IMR-90 (cell line): ENCODE measurements at regions not wholly inside any gene's neighbourhood (a gene's known extent, or its start where the extent isn't known, plus 50 kb on each side); places are given as distances from the start of the nearest gene placed in this dataset.

Experiments
- ATAC-seq: fragments of 200-7000 bp; cut with Tn5 transposase; 2 replicates; pipeline ENCODE4 v1.9.1; 2020; ENCODE audit warnings: low read depth, mild to moderate bottlenecking, moderate library complexity
- BruUV-seq: library from RNA; stranded (reverse); fragments of 400-500 nt; replicated peaks from 2 replicates; lab custom pipeline; 2021; lab: Mats Ljungman, UMichigan
- CTCF ChIA-PET: fragments of 300-600 bp; formaldehyde crosslinking; extraction: SDS; loops from one replicate; lab custom pipeline; 2021; ENCODE audit warnings: antibody characterized with exemption; lab: Yijun Ruan, JAX
- POLR2A ChIA-PET: fragments of 300-600 bp; sonication (Branson Sonifier 250); formaldehyde crosslinking; loops from one replicate; lab custom pipeline; 2022; ENCODE audit warnings: antibody characterized with exemption; ENCODE audit not compliant: unreplicated experiment; lab: Charles Lee
- DNase-seq: peaks from one replicate; pipeline ENCODE4 v3.0.0; 2013
- H2AFZ ChIP-seq: replicated peaks from 2 replicates; pipeline ENCODE3; 2013; ENCODE audit warnings: low read length, mild to moderate bottlenecking; ENCODE audit not compliant: poor library complexity
- H2AK5ac ChIP-seq: 2 replicates; pipeline ENCODE4 v1.6.1; 2013; ENCODE audit warnings: low read depth, low read length, inconsistent platforms
- H2AK9ac ChIP-seq: replicated peaks from 2 replicates; pipeline ENCODE3; 2013; ENCODE audit warnings: mild to moderate bottlenecking, low read depth, low read length, moderate library complexity; ENCODE audit not compliant: poor library complexity
- H2BK120ac ChIP-seq: 2 replicates; pipeline ENCODE4 v1.6.1; 2013; ENCODE audit warnings: low read depth, low read length, inconsistent platforms
- H2BK15ac ChIP-seq: 3 replicates; pipeline ENCODE4 v1.6.1; 2013; ENCODE audit warnings: low read depth, low read length, inconsistent platforms
- H2BK20ac ChIP-seq: 2 replicates; pipeline ENCODE4 v1.6.1; 2013; ENCODE audit warnings: low read depth, mild to moderate bottlenecking, inconsistent platforms, low read length, moderate library complexity
- H2BK5ac ChIP-seq: 2 replicates; pipeline ENCODE4 v1.6.1; 2013; ENCODE audit warnings: mild to moderate bottlenecking, low read depth, low read length, inconsistent platforms; ENCODE audit not compliant: poor library complexity, severe bottlenecking
- H3K14ac ChIP-seq: replicated peaks from 2 replicates; pipeline ENCODE4 v1.6.1; 2013; ENCODE audit warnings: low read depth, low read length, inconsistent platforms
- H3K18ac ChIP-seq: 2 replicates; pipeline ENCODE4 v1.6.1; 2013; ENCODE audit warnings: low read depth, low read length, control low read depth
- H3K23ac ChIP-seq: 2 replicates; pipeline ENCODE4 v1.6.1; 2013; ENCODE audit warnings: low read depth, low read length, inconsistent platforms
- H3K27ac ChIP-seq: 2 replicates; pipeline ENCODE4 v1.5.1; 2013; ENCODE audit warnings: mild to moderate bottlenecking, control low read depth, low read length; ENCODE audit not compliant: insufficient read depth
- H3K27me3 ChIP-seq: 2 replicates; pipeline ENCODE4 v1.6.1; 2013; ENCODE audit warnings: low read length; ENCODE audit not compliant: control insufficient read depth, insufficient read depth
- H3K36me3 ChIP-seq: 2 replicates; pipeline ENCODE4 v1.6.1; 2013; ENCODE audit warnings: low read length, mixed read lengths; ENCODE audit not compliant: control insufficient read depth, insufficient read depth
- H3K4ac ChIP-seq: 2 replicates; pipeline ENCODE4 v1.6.1; 2013; ENCODE audit warnings: low read depth, low read length, inconsistent platforms
- H3K4me1 ChIP-seq: 2 replicates; pipeline ENCODE4 v1.6.1; 2013; ENCODE audit warnings: low read length, mixed read lengths; ENCODE audit not compliant: control insufficient read depth, insufficient read depth
- H3K4me2 ChIP-seq: 2 replicates; pipeline ENCODE4 v1.6.1; 2013; ENCODE audit warnings: low read depth, mild to moderate bottlenecking, control low read depth, low read length, moderate library complexity
- H3K4me3 ChIP-seq: 2 replicates; pipeline ENCODE4 v1.5.1; 2013; ENCODE audit warnings: low read depth, mild to moderate bottlenecking, control low read depth, low read length, moderate library complexity; ENCODE audit not compliant: insufficient read depth
- H3K56ac ChIP-seq: 2 replicates; pipeline ENCODE4 v1.6.1; 2013; ENCODE audit warnings: low read length, inconsistent platforms; ENCODE audit not compliant: insufficient read depth; ENCODE audit errors: extremely low read depth
- H3K79me1 ChIP-seq, 2 experiments: 2 replicates each; pipeline ENCODE4 v1.6.1; 2013; ENCODE audit warnings: low read length in 2 of 2, inconsistent platforms in 1 of 2, low read depth in 1 of 2
- H3K9ac ChIP-seq: 2 replicates; pipeline ENCODE4 v1.6.1; 2013; ENCODE audit warnings: low read depth, low read length, control low read depth
- H3K9me1 ChIP-seq: 2 replicates; pipeline ENCODE4 v1.6.1; 2013; ENCODE audit warnings: low read length, inconsistent platforms; ENCODE audit not compliant: insufficient read depth
- H3K9me3 ChIP-seq: 2 replicates; pipeline ENCODE4 v1.6.1; 2013; ENCODE audit warnings: low read length; ENCODE audit not compliant: control insufficient read depth, insufficient read depth
- H4K20me1 ChIP-seq: 2 replicates; pipeline ENCODE4 v1.6.1; 2013; ENCODE audit warnings: low read length, inconsistent platforms; ENCODE audit not compliant: insufficient read depth
- H4K5ac ChIP-seq: 2 replicates; pipeline ENCODE4 v1.6.1; 2013; ENCODE audit warnings: mild to moderate bottlenecking, low read depth, low read length, control low read depth
- H4K8ac ChIP-seq, 2 experiments: 2 replicates each; pipeline ENCODE4 v1.6.1; 2013; ENCODE audit warnings: low read depth in 2 of 2, low read length in 2 of 2, control low read depth in 1 of 2, inconsistent platforms in 1 of 2
- H4K91ac ChIP-seq: 2 replicates; pipeline ENCODE4 v1.6.1; 2013; ENCODE audit warnings: low read depth, low read length, inconsistent platforms; ENCODE audit not compliant: insufficient read depth
- BHLHE40 ChIP-seq: fragments of 150-350 bp; IDR thresholded peaks from 2 replicates; pipeline ENCODE4 v1.6.1; 2016; ENCODE audit warnings: mild to moderate bottlenecking, low read depth, low read length
- CEBPB ChIP-seq: IDR thresholded peaks from 2 replicates; pipeline ENCODE4 v1.6.1; 2012; ENCODE audit warnings: low read depth, low read length, improper control_type of control experiment
- CHD1 ChIP-seq: IDR thresholded peaks from 2 replicates; pipeline ENCODE4 v1.6.1; 2012; ENCODE audit warnings: low read depth, low read length, improper control_type of control experiment
- CTCF ChIP-seq: conservative IDR thresholded peaks from 2 replicates; pipeline ENCODE4 v1.5.1; 2012; ENCODE audit warnings: mild to moderate bottlenecking, low read depth, low read length, improper control_type of control experiment
- ELK1 ChIP-seq: fragments of 150-350 bp; IDR thresholded peaks from 2 replicates; pipeline ENCODE4 v1.6.1; 2016; ENCODE audit warnings: low read depth, mild to moderate bottlenecking, low read length, moderate library complexity, borderline replicate concordance
- FOS ChIP-seq: fragments of 150-350 bp; IDR thresholded peaks from 2 replicates; pipeline ENCODE4 v1.6.1; 2016; ENCODE audit warnings: low read depth, low read length
- MAZ ChIP-seq: IDR thresholded peaks from 2 replicates; pipeline ENCODE4 v1.6.1; 2012; ENCODE audit warnings: low read depth, mild to moderate bottlenecking, low read length, improper control_type of control experiment, moderate library complexity, borderline replicate concordance
- MXI1 ChIP-seq: IDR thresholded peaks from 2 replicates; pipeline ENCODE4 v1.6.1; 2012; ENCODE audit warnings: low read depth, mild to moderate bottlenecking, low read length, moderate library complexity, borderline replicate concordance
- NFE2L2 ChIP-seq: fragments of 150-350 bp; IDR thresholded peaks from 2 replicates; pipeline ENCODE4 v1.6.1; 2016; ENCODE audit warnings: low read depth, mild to moderate bottlenecking, low read length
- POLR2A ChIP-seq: IDR thresholded peaks from 2 replicates; pipeline ENCODE4 v1.6.1; 2012; ENCODE audit warnings: mild to moderate bottlenecking, low read depth, low read length
- RAD21 ChIP-seq: IDR thresholded peaks from 2 replicates; pipeline ENCODE4 v1.6.1; 2012; ENCODE audit warnings: low read length, improper control_type of control experiment
- RCOR1 ChIP-seq: IDR thresholded peaks from 2 replicates; pipeline ENCODE4 v1.6.1; 2012; ENCODE audit warnings: mild to moderate bottlenecking, low read length, improper control_type of control experiment; ENCODE audit not compliant: insufficient replicate concordance
- RFX5 ChIP-seq: IDR thresholded peaks from 2 replicates; pipeline ENCODE4 v1.8.0; 2012; ENCODE audit warnings: low read depth, mild to moderate bottlenecking, low read length, moderate library complexity
- USF2 ChIP-seq: fragments of 150-350 bp; IDR thresholded peaks from 2 replicates; pipeline ENCODE4 v1.6.1; 2017; ENCODE audit warnings: mild to moderate bottlenecking, antibody characterized with exemption, low read length, low read depth
- WGBS, 2 experiments: methylation state at CpG; one replicate each; pipeline versions ENCODE4 v1.1.5 to v1.1.7; 2013; ENCODE audit warnings: missing lambda C conversion rate in 2 of 2; ENCODE audit not compliant: insufficient read length in 1 of 2; ENCODE audit errors: extremely low coverage in 2 of 2; 5-methylcytosine and 5-hydroxymethylcytosine counted together
- dilution Hi-C: fragments of 300-500 bp; cut with HindIII; formaldehyde crosslinking; loops from one replicate; pipeline ENCODE4 v1.14.3; 2018; ENCODE audit warnings: low sequenced_read_pairs; ENCODE audit not compliant: unreplicated experiment
- in situ Hi-C: fragments of 300-500 bp; cut with MboI; formaldehyde crosslinking; loops from 3 replicates; pipeline ENCODE4 v1.14.3; 2019; ENCODE audit warnings: low sequenced_read_pairs, inconsistent platforms, mixed read lengths
- intact Hi-C: fragments of 100-400 bp; cut with micrococcal nuclease; formaldehyde crosslinking; loops from 2 replicates; pipeline ENCODE4 v1.10.0; 2022

- no peak overlapping the region for H3K56ac ChIP-seq
- no peak overlapping the region for H2BK120ac ChIP-seq
- H3K4me3 ChIP-seq = no peak overlapping the region
- no peak overlapping the region for H2AFZ ChIP-seq
- H3K9me1 ChIP-seq = no peaks in the 10 kb centered on the region
- no peak overlapping the region for H4K5ac ChIP-seq
- no peak overlapping the region for H2BK15ac ChIP-seq
- no peaks in the 10 kb centered on the region for H3K4me1 ChIP-seq
- H4K8ac ChIP-seq = no peak overlapping the region
- intact Hi-C loops = no loop called here
- no peak overlapping the region for H3K4me2 ChIP-seq
- POLR2A ChIA-PET = no interaction called here
- TF ChIP-seq RAD21 (no peak), MXI1 (no peak), RFX5 (no peak), USF2 (no peak), CEBPB (no peak), ELK1 (no peak), MAZ (no peak), FOS (no peak), CHD1 (no peak), RCOR1 (no peak), BHLHE40 (no peak), CTCF (no peak), NFE2L2 (no peak), POLR2A (no peak)
- H3K27ac ChIP-seq = no peak overlapping the region
- no peaks in the 10 kb centered on the region for H3K27me3 ChIP-seq
- H3K18ac ChIP-seq = no peak overlapping the region
- no peaks in the 10 kb centered on the region for H4K20me1 ChIP-seq
- no peak for DNase-seq
- H2BK20ac ChIP-seq = no peak overlapping the region
- H2AK5ac ChIP-seq = no peak overlapping the region
- H3K36me3 ChIP-seq = no peaks in the 10 kb centered on the region
- no peak overlapping the region for H2BK5ac ChIP-seq
- dilution Hi-C loops = no loop called here
- no peak overlapping the region for H3K4ac ChIP-seq
- no TSS peak for BruUV-seq
- H2AK9ac ChIP-seq = no peak overlapping the region
- ATAC-seq = no peak; the same call in 1 of the 2 replicates
- no peak overlapping the region for H4K91ac ChIP-seq
- CTCF ChIA-PET = no interaction called here
- no peaks in the 10 kb centered on the region for H3K79me1 ChIP-seq
- H3K23ac ChIP-seq = no peak overlapping the region
- H3K9ac ChIP-seq = no peak overlapping the region
- H3K9me3 ChIP-seq = 0 out of 2 replicates have a peak, but pooled peaks cover 1% of the 10 kb centered on the region
- in situ Hi-C loops = no loop called here
- H3K14ac ChIP-seq = no peak overlapping the region
- WGBS, 2 experiments = no CpG with 5 or more reads among the region's 2 CpGs
Measured at GRCh38 chr3:162632672-162633071, 1136.1 kb downstream of the OTOL1 start.
